ENCODE measurements at regions not wholly inside any gene's neighbourhood (a gene's known extent, or its start where the extent isn't known, plus 50 kb on each side); places are given as distances from the start of the nearest gene placed in this dataset.

DNA sequence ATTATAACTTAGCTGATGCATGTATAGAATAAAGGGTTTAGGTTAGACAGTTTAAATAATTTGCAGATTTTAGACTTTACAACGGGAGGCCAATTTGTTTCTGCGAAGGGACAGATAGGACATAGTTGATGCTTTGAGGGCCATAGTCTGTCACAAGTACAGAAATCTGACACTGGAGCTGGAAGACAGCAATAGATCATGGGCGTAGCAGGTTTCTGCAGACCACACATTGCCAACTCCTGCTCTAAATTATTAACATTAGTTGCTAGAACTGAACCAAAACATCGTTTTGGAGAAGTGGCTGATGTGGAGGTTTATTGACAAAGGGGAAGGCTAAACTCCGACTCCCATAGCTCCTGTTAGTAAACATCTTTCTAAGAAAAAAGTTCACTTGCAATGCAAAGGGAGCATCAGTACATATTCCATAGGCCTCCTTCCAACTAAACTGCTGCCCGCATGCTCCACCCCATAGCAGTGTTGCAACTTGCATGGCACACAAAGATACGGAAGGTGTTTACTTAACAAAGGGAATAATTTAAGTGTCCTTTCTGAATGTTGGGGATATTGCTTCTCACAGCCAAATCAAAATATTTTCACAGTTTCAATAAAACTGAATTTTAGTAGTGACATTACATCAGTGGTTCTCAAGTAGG, 862.0 kb upstream of the CXADR start:
- no peaks in the 10 kb centered on the region; the same call in 1 of the 2 replicates for H3K9me3 ChIP-seq
- no peaks in the 10 kb centered on the region; the same call in 1 of the 2 replicates for H3K4me1 ChIP-seq
- no peak overlapping the region for H3K4me3 ChIP-seq (ENCODE audit: low read depth, low read length)
- TF ChIP-seq, protein P1, sequence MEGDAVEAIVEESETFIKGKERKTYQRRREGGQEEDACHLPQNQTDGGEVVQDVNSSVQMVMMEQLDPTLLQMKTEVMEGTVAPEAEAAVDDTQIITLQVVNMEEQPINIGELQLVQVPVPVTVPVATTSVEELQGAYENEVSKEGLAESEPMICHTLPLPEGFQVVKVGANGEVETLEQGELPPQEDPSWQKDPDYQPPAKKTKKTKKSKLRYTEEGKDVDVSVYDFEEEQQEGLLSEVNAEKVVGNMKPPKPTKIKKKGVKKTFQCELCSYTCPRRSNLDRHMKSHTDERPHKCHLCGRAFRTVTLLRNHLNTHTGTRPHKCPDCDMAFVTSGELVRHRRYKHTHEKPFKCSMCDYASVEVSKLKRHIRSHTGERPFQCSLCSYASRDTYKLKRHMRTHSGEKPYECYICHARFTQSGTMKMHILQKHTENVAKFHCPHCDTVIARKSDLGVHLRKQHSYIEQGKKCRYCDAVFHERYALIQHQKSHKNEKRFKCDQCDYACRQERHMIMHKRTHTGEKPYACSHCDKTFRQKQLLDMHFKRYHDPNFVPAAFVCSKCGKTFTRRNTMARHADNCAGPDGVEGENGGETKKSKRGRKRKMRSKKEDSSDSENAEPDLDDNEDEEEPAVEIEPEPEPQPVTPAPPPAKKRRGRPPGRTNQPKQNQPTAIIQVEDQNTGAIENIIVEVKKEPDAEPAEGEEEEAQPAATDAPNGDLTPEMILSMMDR (IDR thresholded peaks at IDR 0.05; ENCODE audit: low read depth, low read length) = no peak
- no peaks in the 10 kb centered on the region for H3K36me3 ChIP-seq
- no peak for DNase-seq
- H3K27me3 ChIP-seq = no peaks in the 10 kb centered on the region

DNA sequence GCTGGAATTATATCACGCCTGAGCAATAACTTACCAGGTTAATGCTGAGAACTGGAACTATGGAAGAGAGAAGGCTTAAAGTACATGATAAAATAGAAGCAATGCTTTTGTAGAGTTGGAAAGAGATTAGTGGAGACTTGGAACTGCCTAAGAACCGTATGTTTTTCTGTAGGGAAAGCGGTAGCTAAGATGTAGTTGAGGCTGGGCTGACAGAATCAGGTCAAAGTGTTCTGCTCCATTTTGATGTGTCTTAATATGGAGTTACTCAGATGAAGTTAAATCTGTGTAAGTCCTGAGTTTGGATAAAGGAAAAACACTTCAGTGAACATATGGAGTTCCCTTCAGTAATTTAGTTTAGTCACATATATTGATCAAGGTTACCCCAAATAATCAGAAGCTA, 860.9 kb upstream of the CXADR start:
- Histone ChIP-seq H3K4me3 (ENCODE audit: low read depth, low read length) (no peak overlapping the region), H3K36me3 (no peaks in the 10 kb centered on the region), H3K9me3 (no peaks in the 10 kb centered on the region; the same call in 1 of the 2 replicates), H3K4me1 (no peaks in the 10 kb centered on the region; the same call in 1 of the 2 replicates), H3K27me3 (no peaks in the 10 kb centered on the region)
- TF ChIP-seq, protein P1 (IDR thresholded peaks at IDR 0.05; ENCODE audit: low read depth, low read length) = no peak
- no peak for DNase-seq

DNA sequence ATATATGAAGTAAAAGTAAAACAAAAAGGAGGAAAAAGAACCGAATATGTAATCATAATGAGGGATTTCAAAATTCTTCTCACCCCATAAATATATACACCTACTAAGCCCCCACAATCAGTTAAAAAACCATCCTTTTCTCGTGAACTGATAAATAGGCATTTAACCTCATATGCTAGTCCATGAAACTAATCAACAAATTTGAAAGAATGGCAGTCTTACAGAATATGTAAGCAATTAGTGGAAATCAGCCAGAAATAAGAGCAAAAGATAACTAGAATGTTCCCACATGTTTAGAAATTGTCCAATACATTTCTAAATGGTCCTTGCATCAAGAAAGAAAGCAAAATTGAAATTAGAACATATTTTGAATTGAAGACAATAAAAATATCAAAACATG, 849.4 kb upstream of the CXADR start:
- TF ChIP-seq, protein P1 (IDR thresholded peaks at IDR 0.05; ENCODE audit: low read depth, low read length) = no peak
- Histone ChIP-seq H3K36me3 (no peaks in the 10 kb centered on the region), H3K4me3 (ENCODE audit: low read depth, low read length) (no peak overlapping the region), H3K27me3 (no peaks in the 10 kb centered on the region), H3K4me1 (no peaks in the 10 kb centered on the region), H3K9me3 (no peaks in the 10 kb centered on the region)
- no peak for DNase-seq

DNA sequence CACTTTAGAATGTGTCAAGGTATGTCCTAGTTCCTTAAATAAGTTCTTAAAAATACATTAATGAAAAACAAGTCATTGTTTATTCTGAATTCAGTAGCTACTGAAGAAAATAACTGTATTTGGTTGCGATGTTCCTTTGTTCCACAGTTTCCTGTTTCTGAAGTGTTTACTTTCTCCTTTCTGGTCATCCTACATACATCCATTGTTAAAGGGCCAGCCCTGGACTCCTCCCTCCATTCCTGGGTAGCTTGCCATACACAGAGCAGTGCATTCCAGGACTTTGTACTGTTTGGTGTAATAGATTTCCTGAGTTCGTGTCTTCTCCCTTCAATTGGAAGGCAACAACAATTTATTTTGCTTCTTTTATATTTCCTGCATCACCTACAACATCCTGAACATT, 845.4 kb upstream of the CXADR start:
- Histone ChIP-seq H3K36me3 (no peaks in the 10 kb centered on the region), H3K4me3 (ENCODE audit: low read depth, low read length) (no peak overlapping the region), H3K9me3 (no peaks in the 10 kb centered on the region), H3K27me3 (no peaks in the 10 kb centered on the region), H3K4me1 (no peaks in the 10 kb centered on the region)
- TF ChIP-seq, protein P1 (IDR thresholded peaks at IDR 0.05; ENCODE audit: low read depth, low read length) = no peak
- DNase-seq = no peak

DNA sequence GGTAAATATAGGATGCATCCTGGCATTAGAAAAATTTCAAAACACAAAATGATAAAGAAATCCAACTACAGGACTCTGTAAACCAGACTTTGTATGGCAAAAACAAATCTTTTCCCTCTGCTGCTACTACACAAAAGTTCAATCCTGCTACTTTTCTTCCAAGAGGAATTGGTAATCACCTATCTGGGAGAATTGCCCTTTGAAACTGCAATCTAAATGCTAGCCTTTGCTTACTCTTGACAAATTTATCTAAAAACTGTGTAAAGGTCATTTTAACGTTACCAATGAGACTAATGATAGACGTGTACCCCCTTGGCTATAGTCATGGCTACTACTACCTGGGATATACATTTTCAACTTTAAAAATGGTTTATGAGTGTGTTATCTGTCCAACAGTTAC, 837.9 kb upstream of the CXADR start:
- H3K9me3 ChIP-seq = no peaks in the 10 kb centered on the region
- no peaks in the 10 kb centered on the region for H3K27me3 ChIP-seq
- DNase-seq = no peak
- TF ChIP-seq, protein P1 (IDR thresholded peaks at IDR 0.05; ENCODE audit: low read depth, low read length) = no peak
- no peak overlapping the region for H3K4me3 ChIP-seq (ENCODE audit: low read depth, low read length)
- peaks cover 4% of the 10 kb centered on the region for H3K4me1 ChIP-seq
- H3K36me3 ChIP-seq = no peaks in the 10 kb centered on the region

DNA sequence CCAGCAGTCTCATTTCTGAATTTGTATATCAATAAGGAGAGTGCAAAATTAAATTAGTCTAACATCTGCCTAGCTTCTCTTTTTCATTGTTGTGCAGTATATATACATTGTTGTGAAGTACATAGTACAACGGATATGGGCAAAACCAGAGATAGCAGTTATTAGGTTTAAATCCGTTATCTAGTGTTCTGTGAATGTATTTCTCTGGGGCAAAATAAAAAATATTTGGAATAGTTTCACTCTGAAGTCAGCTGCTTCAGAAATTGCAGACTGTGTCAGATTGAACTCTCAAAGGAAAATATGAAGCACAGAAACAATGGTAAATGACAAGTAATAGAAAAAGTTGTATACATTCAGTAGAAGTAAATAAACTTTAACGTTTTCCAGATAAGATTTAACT, 836.5 kb upstream of the CXADR start:
- no peak for DNase-seq
- H3K27me3 ChIP-seq = no peaks in the 10 kb centered on the region
- TF ChIP-seq, protein P1 (IDR thresholded peaks at IDR 0.05; ENCODE audit: low read depth, low read length) = no peak
- H3K4me1 ChIP-seq = peaks cover 4% of the 10 kb centered on the region
- H3K4me3 ChIP-seq (ENCODE audit: low read depth, low read length) = no peak overlapping the region
- H3K9me3 ChIP-seq = no peaks in the 10 kb centered on the region
- no peaks in the 10 kb centered on the region for H3K36me3 ChIP-seq
